MM.1S (cell line): ENCODE measurements at regions not wholly inside any gene's neighbourhood (a gene's known extent, or its start where the extent isn't known, plus 50 kb on each side); places are given as distances from the start of the nearest gene placed in this dataset.

Experiments used
- DNase-seq: peaks from one replicate; pipeline ENCODE4 v3.0.0-alpha.2; 2015
- H2AFZ ChIP-seq: fragments of 300-600 bp; sonication (generic); 2 replicates; pipeline ENCODE4 v1.6.0; 2016; ENCODE audit warnings: antibody characterized with exemption, low read length
- H3F3A ChIP-seq: fragments of 300-600 bp; sonication (generic); 2 replicates; pipeline ENCODE4 v1.6.1; 2016; ENCODE audit warnings: mild to moderate bottlenecking, antibody characterized with exemption, low read length, moderate library complexity, mixed read lengths; ENCODE audit not compliant: insufficient read depth
- H3K27ac ChIP-seq: fragments of 300-600 bp; sonication (generic); 2 replicates; pipeline ENCODE4 v1.5.1; 2016; ENCODE audit warnings: mild to moderate bottlenecking, low read length
- H3K27me3 ChIP-seq: fragments of 300-600 bp; sonication (generic); replicated peaks from 2 replicates; pipeline ENCODE4 v1.6.0; 2016; ENCODE audit warnings: low read length; ENCODE audit not compliant: insufficient read depth
- H3K36me3 ChIP-seq: fragments of 300-600 bp; sonication (generic); replicated peaks from 2 replicates; pipeline ENCODE4 v1.6.1; 2016; ENCODE audit warnings: mild to moderate bottlenecking, low read length, mixed read lengths; ENCODE audit not compliant: insufficient read depth
- H3K4me1 ChIP-seq: fragments of 300-600 bp; sonication (generic); 2 replicates; pipeline ENCODE4 v1.6.1; 2016; ENCODE audit warnings: low read length, mixed read lengths
- H3K4me2 ChIP-seq: fragments of 300-600 bp; sonication (generic); 2 replicates; pipeline ENCODE4 v1.6.0; 2016; ENCODE audit warnings: low read depth, low read length
- H3K4me3 ChIP-seq: fragments of 300-600 bp; sonication (generic); 2 replicates; pipeline ENCODE4 v1.5.1; 2016; ENCODE audit warnings: low read length, mixed read lengths
- H3K79me2 ChIP-seq: fragments of 300-600 bp; sonication (generic); 2 replicates; pipeline ENCODE4 v1.6.1; 2016; ENCODE audit warnings: mixed run types, low read length, mixed read lengths
- H3K9ac ChIP-seq: fragments of 300-600 bp; sonication (generic); 2 replicates; pipeline ENCODE4 v1.6.1; 2016; ENCODE audit warnings: low read length, mixed read lengths
- H3K9me2 ChIP-seq: fragments of 300-600 bp; sonication (generic); replicated peaks from 2 replicates; pipeline ENCODE4 v1.6.1; 2016; ENCODE audit warnings: mild to moderate bottlenecking, low read length, mixed read lengths; ENCODE audit not compliant: insufficient read depth
- H3K9me3 ChIP-seq: fragments of 300-600 bp; sonication (generic); replicated peaks from 2 replicates; pipeline ENCODE4 v1.6.1; 2016; ENCODE audit warnings: mild to moderate bottlenecking, low read length, mixed read lengths; ENCODE audit not compliant: insufficient read depth
- H4K20me1 ChIP-seq: fragments of 300-600 bp; sonication (generic); 2 replicates; pipeline ENCODE4 v1.6.1; 2016; ENCODE audit warnings: mild to moderate bottlenecking, low read length, moderate library complexity, mixed read lengths; ENCODE audit not compliant: insufficient read depth
- EZH2 ChIP-seq: fragments of 300-600 bp; sonication (generic); optimal IDR thresholded peaks from 2 replicates; pipeline ENCODE3; 2017; ENCODE audit warnings: low read depth, mild to moderate bottlenecking, antibody characterized with exemption, low read length, mixed read lengths
- EZH2phosphoT487 ChIP-seq: fragments of 300-600 bp; sonication (generic); IDR thresholded peaks from 2 replicates; pipeline ENCODE4 v1.6.1; 2018; ENCODE audit warnings: antibody characterized with exemption, low read length
- TF ChIP-seq, protein P1 (sequence below): fragments of 300-600 bp; sonication (generic); IDR thresholded peaks from 2 replicates; pipeline ENCODE4 v1.5.1; 2016; ENCODE audit warnings: antibody characterized with exemption, low read length, mixed read lengths

GRCh38 chr12:131530422-131530821 is 180.5 kb upstream of the SFSWAP start:
- no peak overlapping the region for H3K4me3 ChIP-seq
- H3K9me3 ChIP-seq = no peaks in the 10 kb centered on the region
- H3K4me1 ChIP-seq = no peaks in the 10 kb centered on the region
- H2AFZ ChIP-seq = no peak overlapping the region
- no peak for DNase-seq
- no peaks in the 10 kb centered on the region for H3F3A ChIP-seq
- no peaks in the 10 kb centered on the region for H3K27me3 ChIP-seq
- no peak for TF ChIP-seq EZH2
- TF ChIP-seq, protein P1, sequence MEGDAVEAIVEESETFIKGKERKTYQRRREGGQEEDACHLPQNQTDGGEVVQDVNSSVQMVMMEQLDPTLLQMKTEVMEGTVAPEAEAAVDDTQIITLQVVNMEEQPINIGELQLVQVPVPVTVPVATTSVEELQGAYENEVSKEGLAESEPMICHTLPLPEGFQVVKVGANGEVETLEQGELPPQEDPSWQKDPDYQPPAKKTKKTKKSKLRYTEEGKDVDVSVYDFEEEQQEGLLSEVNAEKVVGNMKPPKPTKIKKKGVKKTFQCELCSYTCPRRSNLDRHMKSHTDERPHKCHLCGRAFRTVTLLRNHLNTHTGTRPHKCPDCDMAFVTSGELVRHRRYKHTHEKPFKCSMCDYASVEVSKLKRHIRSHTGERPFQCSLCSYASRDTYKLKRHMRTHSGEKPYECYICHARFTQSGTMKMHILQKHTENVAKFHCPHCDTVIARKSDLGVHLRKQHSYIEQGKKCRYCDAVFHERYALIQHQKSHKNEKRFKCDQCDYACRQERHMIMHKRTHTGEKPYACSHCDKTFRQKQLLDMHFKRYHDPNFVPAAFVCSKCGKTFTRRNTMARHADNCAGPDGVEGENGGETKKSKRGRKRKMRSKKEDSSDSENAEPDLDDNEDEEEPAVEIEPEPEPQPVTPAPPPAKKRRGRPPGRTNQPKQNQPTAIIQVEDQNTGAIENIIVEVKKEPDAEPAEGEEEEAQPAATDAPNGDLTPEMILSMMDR = no peak
- TF ChIP-seq EZH2phosphoT487 = no peak
- H3K79me2 ChIP-seq = no peaks in the 10 kb centered on the region
- H4K20me1 ChIP-seq = no peaks in the 10 kb centered on the region
- H3K4me2 ChIP-seq = no peak overlapping the region
- H3K36me3 ChIP-seq = no peaks in the 10 kb centered on the region
- no peak overlapping the region for H3K9ac ChIP-seq
- H3K9me2 ChIP-seq = no peaks in the 10 kb centered on the region
- no peak overlapping the region for H3K27ac ChIP-seq

DNA sequence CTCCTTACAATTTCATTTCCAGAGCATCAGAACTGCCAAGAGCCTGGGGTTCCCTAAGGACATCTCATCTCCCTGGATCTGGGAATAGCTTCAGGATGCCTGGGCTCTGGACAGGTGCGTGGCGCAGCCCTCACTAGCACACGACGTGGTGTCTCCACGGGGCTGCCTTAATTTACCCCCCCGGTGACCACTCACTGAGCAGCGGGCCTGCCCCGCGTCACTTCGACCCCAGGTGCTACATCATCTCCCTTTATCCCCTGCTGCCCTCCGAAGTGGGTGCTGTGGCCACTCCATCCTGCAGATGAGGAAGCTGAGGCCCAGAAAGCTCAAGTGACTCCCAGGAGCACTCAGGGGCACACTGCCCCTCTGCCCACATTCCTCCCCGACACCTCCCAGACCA is 177.8 kb upstream of the SFSWAP start:
- Histone ChIP-seq H3K36me3 (no peaks in the 10 kb centered on the region), H3K4me2 (no peak overlapping the region), H3K4me3 (no peak overlapping the region), H3F3A (no peaks in the 10 kb centered on the region), H3K4me1 (no peaks in the 10 kb centered on the region), H3K9me2 (no peaks in the 10 kb centered on the region), H3K27me3 (no peaks in the 10 kb centered on the region), H4K20me1 (no peaks in the 10 kb centered on the region), H3K27ac (no peak overlapping the region), H2AFZ (no peak overlapping the region), H3K9me3 (no peaks in the 10 kb centered on the region), H3K79me2 (no peaks in the 10 kb centered on the region), H3K9ac (no peak overlapping the region)
- DNase-seq = no peak
- TF ChIP-seq, protein P1 = no peak
- no peak for TF ChIP-seq EZH2phosphoT487
- no peak for TF ChIP-seq EZH2

GRCh38 chr12:131535779-131536178 is 175.1 kb upstream of the SFSWAP start:
- Histone ChIP-seq H4K20me1 (no peaks in the 10 kb centered on the region), H3K9me3 (no peaks in the 10 kb centered on the region), H3K27me3 (no peaks in the 10 kb centered on the region), H3K9ac (no peak overlapping the region), H2AFZ (no peak overlapping the region), H3K4me1 (no peaks in the 10 kb centered on the region), H3K36me3 (no peaks in the 10 kb centered on the region), H3K4me2 (no peak overlapping the region), H3K27ac (no peak overlapping the region), H3F3A (no peaks in the 10 kb centered on the region), H3K9me2 (no peaks in the 10 kb centered on the region), H3K4me3 (no peak overlapping the region), H3K79me2 (no peaks in the 10 kb centered on the region)
- TF ChIP-seq EZH2 = no peak
- TF ChIP-seq, protein P1 = no peak
- TF ChIP-seq EZH2phosphoT487 = no peak
- DNase-seq = no peak
